ENCODE measurements at regions not wholly inside any gene's neighbourhood (a gene's known extent, or its start where the extent isn't known, plus 50 kb on each side); places are given as distances from the start of the nearest gene placed in this dataset.

- DNase-seq (ENCODE audit: low read depth, low spot score) (no peak), FAIRE-seq (no peak), ATAC-seq (no peak)
- Histone ChIP-seq H3K4me2 (ENCODE audit: control insufficient read depth, insufficient read depth) (no peak overlapping the region), H3K27me3 (replicated peaks in 1 of 2; ENCODE audit: control insufficient read depth in 2 of 2, insufficient read depth in 2 of 2, low read length in 1 of 2) (no peaks in the 10 kb centered on the region; a peak in 2 of 4 replicates), H2AFZ (ENCODE audit: control insufficient read depth, low read depth, low read length) (no peak overlapping the region), H3K27ac (ENCODE audit: control insufficient read depth, insufficient read depth) (no peak overlapping the region), H3K36me3 (ENCODE audit: control insufficient read depth in 2 of 2, insufficient read depth in 2 of 2, low read length in 1 of 2) (no peaks in the 10 kb centered on the region), H3K4me3 (no peak overlapping the region), H4K20me1 (ENCODE audit: control insufficient read depth, insufficient read depth) (no peaks in the 10 kb centered on the region), H3K9ac (ENCODE audit: control insufficient read depth, insufficient read depth, low read length) (no peak overlapping the region), H3K9me3 (replicated peaks; ENCODE audit: control insufficient read depth, insufficient read depth, low read length) (no peaks in the 10 kb centered on the region), H3K79me2 (ENCODE audit: control insufficient read depth, insufficient read depth, low read length) (no peaks in the 10 kb centered on the region), H3K4me1 (ENCODE audit: control insufficient read depth, insufficient read depth, low read length) (no peaks in the 10 kb centered on the region)
- intact Hi-C loops (cut with micrococcal nuclease; ENCODE audit: unreplicated experiment): no loop called here
- RAD21 ChIA-PET (ENCODE audit: unreplicated experiment): no interaction called here
- WGBS (ENCODE audit: insufficient coverage, insufficient replicate concordance, low lambda C conversion rate, missing lambda C conversion rate): 23% methylated on average over 2 of the region's 2 CpGs
- CTCF ChIA-PET: no interaction called here
- no peak for TF ChIP-seq BCL11A (IDR thresholded peaks at IDR 0.05; ENCODE audit: low read depth, low read length)
- no peak for TF ChIP-seq CTCF (IDR thresholded peaks at IDR 0.05 in 2 of 3, conservative IDR thresholded peaks at IDR 0.05 in 1 of 3; ENCODE audit: control insufficient read depth in 2 of 3, extremely low read depth in 1 of 3, insufficient read depth in 1 of 3, low read depth in 3 of 3, low read length in 3 of 3)
- TF ChIP-seq BCLAF1 (IDR thresholded peaks at IDR 0.05): no peak
- TF ChIP-seq TCF7 (IDR thresholded peaks at IDR 0.05; ENCODE audit: borderline replicate concordance): no peak
- no peak for TF ChIP-seq SUPT20H (IDR thresholded peaks at IDR 0.05; ENCODE audit: borderline replicate concordance, control insufficient read depth, low read depth, low read length)
- TF ChIP-seq GATAD2B (conservative IDR thresholded peaks at IDR 0.05; ENCODE audit: low read depth): no peak
- no peak for TF ChIP-seq NBN (IDR thresholded peaks at IDR 0.05)
- POLR2A ChIA-PET: no interaction called here
- in situ Hi-C loops (cut with MboI): no loop called here
- no TSS peak for BruUV-seq (replicated peaks)
- SMC1A ChIA-PET (ENCODE audit: uncharacterized antibody, unreplicated experiment): no interaction called here
Measured at GRCh38 chr17:34010534-34010933, 244.6 kb upstream of the CCL2 start.

Data from GM12878 (cell line).